Uterus (tissue), 3 donors: ENCODE measurements at regions not wholly inside any gene's neighbourhood (a gene's known extent, or its start where the extent isn't known, plus 50 kb on each side); places are given as distances from the start of the nearest gene placed in this dataset.

Experiments
- DNase-seq, 2 donors: peaks; one replicate each; pipeline ENCODE4 v3.0.0-alpha.2; 2019 to 2020
- H3K27ac ChIP-seq, 2 donors: fragments of 200-600 bp; sonication (generic); 1 replicate in 1 of 2; 2 replicates in 1 of 2; pipeline ENCODE4 v1.5.1; 2016 to 2018
- H3K27me3 ChIP-seq, 2 donors: fragments of 200-600 bp; sonication (generic); one replicate each; pipeline ENCODE4 v1.5.1; 2018 to 2019; ENCODE audit warnings: control low read depth in 1 of 2
- H3K36me3 ChIP-seq, 2 donors: fragments of 200-600 bp; sonication (generic); one replicate each; pipeline ENCODE4 v1.5.1; 2019; ENCODE audit warnings: control low read depth in 1 of 2
- H3K4me1 ChIP-seq, 2 donors: fragments of 200-600 bp; sonication (generic); one replicate each; pipeline ENCODE4 v1.5.1; 2018 to 2019; ENCODE audit warnings: control low read depth in 1 of 2
- H3K4me3 ChIP-seq, 2 donors: fragments of 200-600 bp; sonication (generic); 1 replicate in 1 of 2; 2 replicates in 1 of 2; pipeline ENCODE4 v1.5.1; 2018 to 2019; ENCODE audit warnings: mild to moderate bottlenecking in 1 of 2
- H3K9me3 ChIP-seq, 2 donors: fragments of 200-600 bp; sonication (generic); one replicate each; pipeline ENCODE4 v1.5.1; 2019; ENCODE audit warnings: control low read depth in 1 of 2
- CTCF ChIP-seq, 4 experiments: fragments of 200-600 bp in 2 of 4; fragments of 450-650 bp in 2 of 4; sonication (generic) in 2 of 4; IDR thresholded peaks; one replicate each; pipeline ENCODE4 v1.5.1; 2016 to 2019; ENCODE audit warnings: antibody characterized with exemption in 4 of 4, mild to moderate bottlenecking in 2 of 4, moderate library complexity in 1 of 4
- POLR2A ChIP-seq, 2 donors: fragments of 450-650 bp; IDR thresholded peaks; one replicate each; pipeline ENCODE4 v1.6.1; 2016; ENCODE audit warnings: antibody characterized with exemption in 2 of 2, mild to moderate bottlenecking in 1 of 2, moderate library complexity in 1 of 2
- intact Hi-C: fragments of 100-400 bp; cut with DNase I; formaldehyde crosslinking; loops from one replicate; pipeline ENCODE4 v1.15.1; 2023; ENCODE audit warnings: low total_unique reads
- donor health status: DM: yes; HTN: yes; CAD: no.

GRCh38 chr2:120461092-120461491, 115.2 kb downstream of the INHBB start:
- intact Hi-C loops, result no loop called here
- peaks cover 0 to 6% of the 10 kb centered on the region in 2 donors for H3K9me3 ChIP-seq
- no peak overlapping the region for H3K4me3 ChIP-seq
- H3K36me3 ChIP-seq, result no peaks in the 10 kb centered on the region
- no peaks in the 10 kb centered on the region for H3K4me1 ChIP-seq
- DNase-seq, result no peak
- no peak overlapping the region for H3K27ac ChIP-seq
- H3K27me3 ChIP-seq, result no peaks in the 10 kb centered on the region
- TF ChIP-seq CTCF (IDR thresholded peaks at IDR 0.05), result no peak
- no peak for TF ChIP-seq POLR2A (IDR thresholded peaks at IDR 0.05)

- no peak for DNase-seq
- intact Hi-C loops, result no loop called here
- TF ChIP-seq CTCF (IDR thresholded peaks at IDR 0.05) (no peak), POLR2A (IDR thresholded peaks at IDR 0.05) (no peak)
- no peaks in the 10 kb centered on the region for H3K36me3 ChIP-seq
- no peaks in the 10 kb centered on the region for H3K4me1 ChIP-seq
- H3K27me3 ChIP-seq, result no peaks in the 10 kb centered on the region
- H3K4me3 ChIP-seq, result no peak overlapping the region
- peaks cover 0 to 6% of the 10 kb centered on the region in 2 donors for H3K9me3 ChIP-seq
- no peak overlapping the region for H3K27ac ChIP-seq
These were observed 115.9 kb downstream of the INHBB start for GRCh38 chr2:120461546-120462537.

- peaks cover 0 to 6% of the 10 kb centered on the region in 2 donors for H3K4me1 ChIP-seq
- H3K9me3 ChIP-seq, result peaks cover 0 to 6% of the 10 kb centered on the region in 2 donors
- intact Hi-C loops, result no loop called here
- TF ChIP-seq POLR2A (IDR thresholded peaks at IDR 0.05) (no peak), CTCF (IDR thresholded peaks at IDR 0.05) (no peak)
- no peaks in the 10 kb centered on the region for H3K27me3 ChIP-seq
- no peaks in the 10 kb centered on the region for H3K36me3 ChIP-seq
- no peak overlapping the region for H3K4me3 ChIP-seq
- DNase-seq, result no peak
- H3K27ac ChIP-seq, result no peak overlapping the region
These were observed 117.6 kb downstream of the INHBB start for GRCh38 chr2:120463527-120463926.

- peaks cover 0 to 7% of the 10 kb centered on the region in 2 donors for H3K4me1 ChIP-seq
- H3K27ac ChIP-seq, result no peak overlapping the region
- no peaks in the 10 kb centered on the region for H3K27me3 ChIP-seq
- no peak for TF ChIP-seq CTCF (IDR thresholded peaks at IDR 0.05)
- no peak for TF ChIP-seq POLR2A (IDR thresholded peaks at IDR 0.05)
- no peaks in the 10 kb centered on the region for H3K36me3 ChIP-seq
- no peak overlapping the region for H3K4me3 ChIP-seq
- peaks cover 0 to 4% of the 10 kb centered on the region in 2 donors for H3K9me3 ChIP-seq
- DNase-seq, result no peak
- intact Hi-C loops, result no loop called here
These were observed 118.1 kb downstream of the INHBB start for GRCh38 chr2:120463996-120464395.

GRCh38 chr2:120464448-120464931, 118.6 kb downstream of the INHBB start:
- Histone ChIP-seq H3K27ac (no peak overlapping the region), H3K36me3 (no peaks in the 10 kb centered on the region), H3K4me3 (no peak overlapping the region), H3K27me3 (no peaks in the 10 kb centered on the region), H3K4me1 (peaks cover 0 to 7% of the 10 kb centered on the region in 2 donors), H3K9me3 (peaks cover 0 to 1% of the 10 kb centered on the region in 2 donors)
- TF ChIP-seq CTCF (IDR thresholded peaks at IDR 0.05) (no peak), POLR2A (IDR thresholded peaks at IDR 0.05) (no peak)
- intact Hi-C loops, result no loop called here
- no peak for DNase-seq
